Renal cortical epithelial cell (primary cell): ENCODE measurements at regions not wholly inside any gene's neighbourhood (a gene's known extent, or its start where the extent isn't known, plus 50 kb on each side); places are given as distances from the start of the nearest gene placed in this dataset.

Experiments
- DNase-seq: peaks from one replicate; pipeline ENCODE4 v3.0.0-alpha.2; 2011; ENCODE audit warnings: low read depth

DNA sequence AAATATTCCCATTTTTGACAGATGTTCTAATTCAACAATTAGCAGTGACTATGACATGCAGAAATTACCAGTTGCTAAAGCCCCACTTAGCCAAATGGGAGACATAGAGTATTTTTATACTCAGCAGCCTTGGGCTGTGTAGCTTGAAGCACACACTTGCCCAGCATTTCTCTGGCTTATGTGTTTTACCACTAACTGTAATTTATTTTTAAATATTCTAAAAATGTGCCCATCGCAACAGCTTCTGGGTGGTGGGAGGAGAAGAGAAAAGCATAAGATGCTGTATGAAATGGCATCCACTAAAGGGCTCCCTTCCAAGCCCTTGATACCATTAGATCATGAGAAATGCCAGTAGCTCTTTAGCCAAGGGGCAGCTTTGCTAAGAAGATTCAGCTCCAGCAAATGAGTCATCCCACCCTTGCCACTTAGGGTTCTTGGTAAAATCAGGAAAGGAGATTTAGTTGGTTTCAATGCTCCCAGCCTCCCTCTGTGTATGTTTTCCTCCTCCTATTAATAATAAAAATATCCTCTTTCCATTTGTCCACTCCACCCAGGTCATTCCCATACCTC, 462.7 kb upstream of the DEPDC1 start:
- DNase-seq = peak; percentile 66

DNA sequence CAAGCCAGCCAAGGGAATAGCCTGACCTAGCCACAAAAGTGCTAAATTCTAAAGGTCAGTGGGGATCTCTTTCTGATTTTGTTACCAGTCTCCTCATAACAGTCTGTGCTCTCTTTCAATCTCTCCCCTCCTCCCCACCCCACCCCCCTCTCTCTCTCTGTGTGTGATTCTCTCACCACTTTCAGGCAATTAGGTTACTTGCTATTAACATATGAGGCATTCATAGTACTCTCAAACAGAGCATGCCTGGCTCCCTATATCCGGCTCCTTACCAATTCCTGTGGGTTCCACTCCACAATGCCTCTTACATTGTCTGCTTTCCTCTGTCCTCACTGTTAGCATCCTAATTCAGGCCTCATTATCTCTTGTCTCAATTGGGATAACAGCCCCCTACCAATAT, 464.3 kb upstream of the DEPDC1 start:
- no peak for DNase-seq

DNA sequence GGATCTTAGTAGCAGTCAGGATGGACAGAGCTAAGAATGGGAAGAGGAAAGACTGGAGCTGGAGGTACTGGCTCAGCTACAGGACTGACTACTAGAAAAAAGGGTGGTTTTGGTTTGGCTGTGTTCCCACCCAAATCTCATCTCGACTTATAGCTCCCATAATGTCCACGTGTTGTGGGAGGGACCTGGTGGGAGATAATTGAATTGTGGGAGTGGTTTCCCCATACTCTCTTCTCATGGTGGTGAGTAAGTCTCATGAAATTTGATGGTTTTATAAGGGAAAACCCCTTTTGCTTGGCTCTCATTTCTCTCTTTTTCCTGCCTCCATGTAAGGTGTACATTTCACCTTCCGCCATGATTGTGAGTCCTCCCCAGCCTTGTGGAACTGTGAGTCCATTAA, 466.5 kb upstream of the DEPDC1 start:
- peak; percentile 34 for DNase-seq

DNA sequence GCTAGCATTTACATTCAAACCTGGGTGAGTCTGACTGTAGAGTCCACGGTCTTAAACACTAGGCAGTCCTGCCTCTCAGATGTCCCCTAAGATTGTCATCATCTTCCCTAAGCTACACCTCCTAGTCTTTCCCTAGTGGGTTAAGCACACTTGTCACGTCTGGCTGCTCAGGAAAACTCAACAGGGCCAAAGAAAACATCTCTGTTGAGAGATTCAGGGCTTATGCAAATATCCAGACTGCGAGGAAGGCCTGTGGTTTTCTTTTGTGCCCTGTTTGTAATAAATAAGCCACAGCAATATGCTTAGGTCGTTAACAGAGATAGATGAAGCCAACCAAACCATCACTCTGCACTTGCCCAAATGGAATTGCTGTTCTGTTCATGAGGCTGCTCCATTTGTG, 472.6 kb upstream of the DEPDC1 start:
- peak; percentile 91 for DNase-seq

DNA sequence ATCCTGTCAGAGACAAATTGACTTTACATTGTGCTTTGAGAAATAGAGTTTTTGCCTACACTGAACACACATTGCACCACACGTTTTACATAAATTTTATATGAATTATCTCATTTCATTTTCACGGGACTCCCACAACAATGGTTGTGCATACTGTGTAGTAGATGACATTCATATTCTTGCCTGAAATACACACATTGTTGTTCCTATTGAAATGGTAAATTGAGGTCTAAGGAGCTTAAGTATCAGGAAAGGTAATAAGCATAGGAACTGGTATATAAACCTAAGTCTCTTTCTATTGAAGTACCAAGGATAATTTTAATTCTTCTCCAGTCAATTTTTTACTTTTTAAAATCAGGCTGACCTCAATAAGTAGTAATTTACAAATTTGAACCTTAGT, 473.7 kb upstream of the DEPDC1 start:
- no peak for DNase-seq

DNA sequence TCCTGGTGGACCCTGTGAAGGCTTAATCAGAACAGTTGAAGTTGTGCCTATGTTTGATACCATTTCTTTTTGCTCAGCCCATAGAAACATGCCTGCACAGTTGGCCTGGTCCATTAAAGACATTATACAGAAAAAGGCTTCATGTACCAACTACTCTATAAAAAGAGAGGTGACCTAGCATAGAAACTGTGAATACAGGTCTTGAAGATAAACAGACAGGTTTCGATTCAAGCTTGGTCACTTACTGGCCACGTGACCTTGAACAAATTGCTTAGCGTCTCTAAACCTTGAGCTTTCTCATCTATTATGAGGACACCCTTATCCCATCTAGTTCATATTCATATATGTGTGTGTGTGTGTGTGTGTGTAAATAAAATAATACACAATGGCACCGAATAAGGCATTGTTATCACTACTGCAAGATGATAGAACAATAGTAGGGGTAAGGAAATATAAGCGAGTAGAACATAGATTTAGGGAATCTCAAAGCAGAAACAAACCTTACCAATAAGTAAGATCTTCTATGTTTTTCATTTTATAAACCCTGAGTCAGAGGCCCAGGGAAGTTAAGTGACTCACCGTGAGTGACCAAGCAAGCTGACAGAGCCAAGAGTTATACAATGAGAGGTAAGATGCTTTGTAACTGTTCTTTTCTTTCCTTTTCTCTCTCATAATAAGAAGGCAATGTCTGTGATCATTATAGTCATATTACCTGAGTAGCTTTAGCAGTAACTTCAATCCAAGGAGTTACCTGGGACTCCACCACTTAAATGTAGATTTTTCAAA, 476.8 kb upstream of the DEPDC1 start:
- peak; percentile 75 for DNase-seq

DNA sequence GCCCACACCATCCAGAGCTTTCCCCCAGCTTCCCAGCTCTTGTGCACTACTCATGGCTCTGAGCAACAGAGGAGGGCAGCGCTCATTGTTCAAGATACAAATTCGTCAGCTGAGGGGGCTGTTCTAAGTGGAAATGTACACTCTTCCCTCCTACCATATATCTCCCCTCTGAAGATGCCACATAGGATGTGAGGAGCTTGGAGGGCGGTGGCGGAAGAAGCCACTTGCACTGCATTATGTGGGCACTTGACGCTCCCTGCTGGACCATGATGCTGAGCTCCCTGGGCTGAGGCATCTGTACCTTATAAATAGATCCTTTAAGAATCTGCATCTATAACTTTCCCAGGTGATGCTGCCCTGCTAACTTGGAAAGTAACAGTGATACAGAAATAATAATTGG, 477.6 kb upstream of the DEPDC1 start:
- no peak for DNase-seq

DNA sequence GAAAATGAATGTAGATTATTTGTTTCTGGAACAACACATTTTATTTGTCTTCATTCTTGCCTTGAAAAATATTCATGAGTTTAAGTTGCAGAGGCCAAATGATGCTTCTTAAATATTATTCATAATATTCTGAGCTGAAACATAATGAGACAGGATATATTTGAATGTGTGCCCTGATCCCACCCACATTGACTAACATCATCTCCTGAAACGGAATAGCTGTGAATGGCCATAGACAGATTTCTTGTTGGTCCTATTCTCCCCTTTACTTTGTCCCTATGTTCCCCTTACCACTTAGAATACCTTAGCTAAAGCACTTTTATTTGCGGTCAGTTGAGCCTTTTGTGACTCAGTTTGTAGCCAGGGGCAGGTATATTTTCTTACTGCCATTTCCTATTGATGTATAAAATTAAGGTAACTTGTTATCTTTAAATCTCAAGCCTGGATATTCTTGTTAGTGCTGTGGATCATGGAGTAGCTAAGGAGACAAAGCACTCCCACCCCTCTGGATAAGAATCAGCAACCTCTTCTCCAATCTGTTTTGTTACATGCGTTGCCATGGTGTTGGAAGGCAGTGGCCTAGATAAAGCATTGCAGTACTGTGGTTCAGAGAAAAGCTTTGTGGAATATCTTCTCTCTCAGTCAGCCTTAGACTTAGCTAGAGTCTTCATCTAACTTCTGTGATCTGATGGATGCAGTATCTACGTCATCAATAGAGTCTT, 478.5 kb upstream of the DEPDC1 start:
- peak; percentile 66 for DNase-seq

DNA sequence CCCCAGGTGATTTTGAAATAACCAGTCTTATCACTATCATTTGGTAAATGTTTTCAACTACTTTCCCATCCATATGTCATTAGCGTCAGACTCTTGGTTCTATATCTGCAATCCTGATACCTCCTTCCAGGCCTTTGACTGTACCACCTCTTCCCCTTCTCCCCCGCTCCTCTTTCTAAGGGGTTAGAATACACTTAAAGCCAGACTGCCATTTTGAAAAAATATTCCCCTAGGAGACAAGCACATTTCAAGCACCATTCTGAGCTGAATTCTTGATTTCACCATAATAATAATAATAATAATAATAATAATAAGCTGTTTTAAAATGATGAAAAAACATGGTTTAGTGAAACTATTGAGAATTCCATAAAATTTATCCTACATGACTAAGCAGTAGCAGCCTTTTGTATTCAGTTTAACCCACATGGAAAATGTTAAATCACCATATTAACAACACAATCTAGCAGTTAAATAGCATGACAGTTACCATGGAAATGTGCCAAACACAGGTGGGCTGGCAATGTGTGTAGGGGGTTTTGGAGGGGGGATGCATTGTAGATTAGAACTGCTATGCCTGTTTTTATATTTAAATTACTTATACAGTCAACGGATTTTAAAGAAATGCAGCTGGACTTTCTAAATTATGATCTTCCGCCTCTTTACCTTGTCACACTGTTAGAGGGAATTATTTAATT, 480.2 kb upstream of the DEPDC1 start:
- DNase-seq = no peak

DNA sequence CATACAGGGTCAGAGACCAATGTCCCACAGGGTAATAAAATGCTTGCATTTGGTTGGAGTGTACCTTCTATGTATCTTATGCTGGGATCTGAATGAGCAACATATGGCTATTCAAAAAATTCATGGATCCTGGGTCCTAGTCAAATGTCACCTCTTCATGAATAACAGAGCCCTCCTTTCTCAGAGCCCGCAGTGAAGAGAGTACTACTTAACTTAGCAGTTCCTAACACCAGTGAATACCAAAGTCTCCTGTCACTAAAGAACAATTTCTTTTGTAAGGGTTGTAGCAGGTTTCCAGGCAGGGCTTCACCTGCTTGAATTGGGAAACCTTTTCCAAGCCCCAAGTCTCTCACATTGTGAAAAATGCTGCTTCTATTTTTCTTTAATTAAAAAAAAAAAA, 483.0 kb upstream of the DEPDC1 start:
- DNase-seq = no peak

DNA sequence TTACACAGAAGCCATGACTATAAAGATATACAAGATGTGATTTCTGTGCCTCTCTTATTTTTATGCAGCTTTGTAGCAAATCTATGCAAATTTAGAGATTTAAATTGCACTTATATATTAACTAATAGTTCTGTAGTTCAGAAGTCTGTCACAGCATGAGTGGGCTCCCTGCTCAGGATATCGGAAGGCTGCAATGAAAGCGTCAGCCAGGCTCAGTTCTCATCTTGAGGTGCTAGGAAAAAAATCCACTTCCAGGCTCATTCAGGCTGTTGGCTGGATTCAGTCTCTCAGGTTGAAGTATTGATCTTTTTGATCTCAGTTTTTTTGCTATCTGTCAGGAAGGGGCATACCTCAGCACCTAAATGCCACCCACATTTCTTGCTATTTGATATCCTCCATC, 487.4 kb upstream of the DEPDC1 start:
- DNase-seq = no peak

DNA sequence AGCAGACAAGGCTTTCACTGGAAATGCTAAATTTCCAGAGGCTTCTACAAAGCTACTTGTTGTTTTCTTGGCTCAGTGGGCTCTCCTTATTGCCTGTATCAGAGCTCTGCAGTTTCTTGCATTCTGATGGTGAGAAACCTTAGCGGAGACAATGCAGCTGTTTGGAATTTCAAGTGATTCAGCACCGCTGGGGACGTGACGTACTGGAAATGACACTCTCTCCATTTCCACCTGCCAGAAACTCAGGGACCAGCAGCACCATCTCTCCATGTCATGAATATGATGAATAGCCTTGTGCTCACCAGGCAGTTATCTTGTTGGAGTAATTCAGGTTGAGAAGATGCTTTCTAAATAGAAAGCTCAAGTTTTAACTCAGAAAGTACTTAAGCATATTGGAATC, 497.2 kb upstream of the DEPDC1 start:
- no peak for DNase-seq

DNA sequence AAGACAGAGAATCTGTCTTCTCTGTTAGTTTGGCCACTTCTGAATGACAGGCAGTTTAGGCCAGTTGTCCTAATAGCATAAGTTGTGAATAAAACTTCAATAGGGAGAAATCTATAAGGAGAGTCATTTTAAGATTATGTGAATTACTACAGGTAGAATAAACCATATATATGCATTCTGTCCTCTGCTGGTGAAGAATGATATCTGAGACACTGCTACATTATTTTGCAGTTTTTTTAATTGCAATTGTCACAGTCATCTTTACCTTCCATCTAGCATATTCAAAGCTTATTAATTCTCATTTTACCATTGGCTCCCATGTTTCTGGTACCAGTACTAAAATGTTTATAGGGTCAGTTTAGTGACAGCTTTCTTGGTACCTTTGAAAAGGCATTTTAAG, 519.6 kb upstream of the DEPDC1 start:
- DNase-seq = peak; percentile 3

DNA sequence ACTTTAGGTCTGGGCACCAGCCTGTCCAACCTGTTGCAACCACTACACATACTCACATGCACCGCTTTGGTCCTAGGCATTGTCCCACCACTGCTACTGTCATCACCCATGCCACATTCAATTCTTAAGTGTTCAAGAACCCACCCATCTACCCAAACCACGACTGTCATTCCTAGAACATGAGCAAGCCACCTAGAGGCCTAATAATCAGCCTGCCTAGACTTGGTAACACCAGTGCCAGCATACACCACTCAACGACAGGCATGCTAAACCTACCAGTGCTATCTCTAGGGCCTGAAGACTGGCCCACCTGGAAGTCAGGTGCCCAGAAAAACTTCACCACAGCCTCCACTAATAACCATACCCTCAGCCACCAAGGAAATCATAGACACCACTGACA, 532.8 kb upstream of the DEPDC1 start:
- no peak for DNase-seq

DNA sequence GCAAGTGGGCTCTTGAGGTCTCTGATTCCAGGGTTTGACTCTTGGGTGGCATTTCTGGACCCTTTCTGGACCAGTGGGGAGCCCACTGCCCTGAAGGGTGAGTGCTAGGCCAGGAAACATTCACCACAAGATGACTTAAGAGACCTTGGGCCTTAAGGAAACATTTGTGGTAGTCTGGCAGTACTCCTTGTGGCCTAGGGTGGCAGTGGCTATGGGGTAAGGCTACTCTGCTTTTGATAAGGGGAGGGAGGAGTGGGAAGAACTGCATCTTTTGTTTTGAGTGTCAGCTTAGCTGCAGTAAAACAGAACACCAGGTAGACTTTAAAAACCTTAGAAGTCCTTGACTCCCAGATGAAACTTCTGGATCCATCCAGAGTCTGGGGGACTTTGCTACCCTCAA, 529.3 kb upstream of the LRRC7 start:
- no peak for DNase-seq

DNA sequence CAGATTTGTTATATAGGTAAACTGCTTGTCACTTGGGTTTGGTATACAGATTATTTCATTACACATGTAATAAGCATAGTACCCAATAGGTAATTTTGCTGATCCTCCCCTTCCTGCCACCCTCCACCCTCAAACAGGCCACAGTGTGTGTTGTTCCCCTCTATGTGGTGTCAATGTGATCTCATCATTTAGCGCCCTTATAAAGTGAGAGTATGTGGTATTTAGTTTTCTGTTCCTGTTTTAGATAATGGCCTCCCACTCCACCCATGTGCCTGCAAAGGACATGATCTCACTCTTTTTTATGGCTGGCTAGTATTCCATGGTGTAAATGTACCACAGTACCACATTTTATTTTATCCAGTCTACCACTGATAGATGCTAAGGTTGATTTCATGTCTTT, 522.1 kb upstream of the LRRC7 start:
- no peak for DNase-seq

DNA sequence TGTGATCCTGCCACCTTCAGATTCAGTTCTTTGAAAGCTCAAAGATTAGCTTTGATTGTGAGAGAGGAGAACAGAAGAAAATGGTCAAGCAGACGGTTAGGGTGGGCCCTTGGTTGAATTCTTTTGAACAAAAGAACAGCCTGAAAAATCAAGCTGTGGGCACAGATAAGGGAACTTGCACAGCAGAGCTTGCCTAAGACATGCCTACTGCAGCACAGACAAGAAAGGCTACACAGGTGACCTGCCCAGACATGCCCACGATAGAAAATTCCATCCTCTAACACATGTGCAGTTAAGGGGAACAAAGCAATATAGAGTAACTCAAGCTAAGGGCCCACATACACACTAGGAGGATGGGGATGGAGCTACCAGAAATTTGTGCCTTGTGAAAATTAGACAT, 512.5 kb upstream of the LRRC7 start:
- DNase-seq = peak; percentile 16

DNA sequence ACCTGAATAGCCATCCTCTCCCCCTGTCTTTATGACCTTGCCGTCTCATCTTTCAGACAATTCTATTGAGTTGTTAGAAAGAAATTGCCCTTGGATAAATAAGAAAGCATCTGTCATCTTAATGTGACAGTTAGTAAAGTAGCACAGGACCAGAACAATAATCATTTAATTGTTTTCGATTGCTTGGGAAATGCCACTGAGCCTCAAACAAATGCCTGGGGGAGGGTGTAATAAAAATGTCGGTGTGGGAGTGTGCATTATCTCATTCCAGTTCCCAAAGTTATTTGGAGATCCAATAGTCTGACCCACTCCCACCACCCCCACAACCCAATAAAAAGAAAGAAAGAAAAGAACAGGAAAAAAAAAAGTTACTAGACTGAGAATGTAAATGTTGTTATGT, 509.3 kb upstream of the LRRC7 start:
- no peak for DNase-seq

DNA sequence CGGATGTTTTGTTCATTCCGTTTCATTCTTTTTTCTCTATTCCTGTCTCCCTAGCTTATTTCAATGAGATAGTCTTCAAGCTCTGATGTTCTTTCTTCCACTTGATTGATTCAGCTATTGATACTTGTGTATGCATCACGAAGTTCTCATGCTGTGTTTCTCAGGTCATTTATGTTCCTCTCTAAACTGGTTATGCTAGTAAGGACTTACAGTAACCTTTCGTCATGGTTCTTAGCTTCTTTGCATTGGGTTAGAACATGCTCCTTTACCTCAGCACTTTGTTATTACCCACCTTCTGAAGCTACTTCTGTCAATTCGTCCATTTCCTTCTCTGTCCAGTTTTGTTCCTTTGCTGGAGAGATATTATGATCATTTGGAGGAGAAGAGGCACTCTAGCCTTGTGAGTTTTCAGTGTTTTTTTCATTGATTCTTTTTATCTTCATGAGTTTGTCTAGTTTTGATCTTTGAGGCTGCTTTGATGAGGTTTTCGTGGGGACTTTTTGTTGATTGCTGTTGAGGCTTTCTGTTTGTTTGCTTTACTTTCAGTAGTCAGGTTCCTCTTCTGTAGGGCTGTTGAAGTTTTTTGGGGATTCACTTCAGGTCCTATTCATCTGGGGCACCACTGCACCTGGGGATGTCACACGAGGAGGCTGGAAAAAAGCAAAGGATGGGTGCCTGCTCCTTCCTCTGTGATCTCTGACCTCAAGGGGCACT, 496.9 kb upstream of the LRRC7 start:
- DNase-seq = no peak

DNA sequence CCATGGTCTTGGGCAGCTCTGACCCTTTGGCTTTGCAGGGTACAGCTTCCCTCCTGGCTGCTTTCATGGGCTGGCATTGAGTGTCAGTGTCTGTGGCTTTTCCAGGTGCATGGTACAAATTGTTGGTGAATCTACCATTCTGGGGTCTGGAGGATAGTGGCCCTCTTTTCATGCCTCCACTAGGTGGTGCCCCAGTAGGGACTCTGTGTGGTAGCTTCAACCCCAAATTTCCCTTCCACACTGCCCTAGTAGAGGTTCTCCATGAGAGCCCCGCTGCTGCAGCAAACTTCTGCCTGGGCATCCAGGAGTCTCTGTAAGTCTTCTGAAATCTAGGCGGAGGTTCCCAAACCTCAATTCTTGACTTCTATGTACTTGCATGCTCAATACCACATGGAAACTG, 494.5 kb upstream of the LRRC7 start:
- no peak for DNase-seq

DNA sequence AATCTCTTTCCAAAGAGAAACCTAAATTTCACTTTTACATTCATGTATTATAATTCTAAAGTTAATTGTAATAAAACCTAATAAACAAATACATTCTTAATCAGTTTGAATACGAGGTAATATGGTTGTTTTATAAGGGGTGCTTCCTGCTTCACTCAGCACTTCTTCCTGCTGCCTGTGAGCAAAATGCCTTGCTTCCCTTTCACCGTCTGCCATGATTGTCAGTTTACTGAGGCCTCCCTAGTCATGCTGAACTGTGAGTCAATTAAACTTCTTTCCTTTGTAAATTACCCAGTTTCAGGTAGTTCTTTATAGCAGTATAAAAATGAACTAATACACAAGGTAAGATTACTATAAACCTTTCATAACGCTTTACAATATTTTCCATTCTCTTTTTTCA, 491.1 kb upstream of the LRRC7 start:
- DNase-seq = no peak

DNA sequence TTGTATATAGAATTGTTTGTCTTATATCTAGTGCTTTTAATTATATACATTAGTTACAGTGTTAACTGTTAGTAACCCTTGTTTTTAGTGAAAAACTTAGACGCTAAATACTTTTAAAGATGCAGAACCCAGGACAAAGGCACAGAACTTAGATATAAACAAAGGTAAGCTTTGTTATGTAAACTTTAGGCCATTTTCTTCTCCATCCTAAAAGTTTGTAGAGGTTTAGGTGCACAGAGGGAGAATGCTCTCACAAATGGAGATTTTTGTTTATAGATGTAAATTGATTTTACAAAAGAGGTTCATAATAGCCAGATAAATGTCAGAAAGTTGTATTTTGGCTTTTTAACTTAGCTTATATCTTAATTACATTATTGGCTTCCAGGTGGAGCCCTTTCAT, 490.5 kb upstream of the LRRC7 start:
- no peak for DNase-seq
